GM12878 (cell line): ENCODE measurements at regions not wholly inside any gene's neighbourhood (a gene's known extent, or its start where the extent isn't known, plus 50 kb on each side); places are given as distances from the start of the nearest gene placed in this dataset.

ENCODE experiments used
- ATAC-seq: fragments of 200-7000 bp; cut with Tn5 transposase; 3 replicates; pipeline ENCODE4 v1.9.1; 2020; ENCODE audit warnings: mild to moderate bottlenecking, moderate library complexity
- BruUV-seq: library from RNA; stranded (reverse); fragments of 400-500 nt; replicated peaks from 2 replicates; lab custom pipeline; 2021; lab: Mats Ljungman, UMichigan
- CTCF ChIA-PET: fragments of 300-600 bp; sonication (Branson Sonifier 250); formaldehyde crosslinking; extraction: SDS; loops from one replicate; lab custom pipeline; 2021; ENCODE audit warnings: inconsistent platforms; lab: Yijun Ruan, JAX
- POLR2A ChIA-PET: fragments of 350-600 bp; formaldehyde crosslinking; extraction: SDS; loops from one replicate; lab custom pipeline; 2021; ENCODE audit warnings: inconsistent platforms; lab: Charles Lee
- RAD21 ChIA-PET: fragments of 300-600 bp; sonication (Branson Sonifier 250); formaldehyde crosslinking; loops from one replicate; lab custom pipeline; 2023; ENCODE audit warnings: antibody characterized with exemption; ENCODE audit not compliant: unreplicated experiment; lab: Charles Lee
- SMC1A ChIA-PET: fragments of 300-600 bp; sonication (Branson Sonifier 250); formaldehyde crosslinking; loops from one replicate; lab custom pipeline; 2023; ENCODE audit not compliant: unreplicated experiment, uncharacterized antibody; lab: Charles Lee
- DNase-seq: peaks from one replicate; pipeline ENCODE4 v3.0.0-alpha.2; 2011; ENCODE audit warnings: low read depth, low spot score
- FAIRE-seq: peaks from 3 replicates; lab custom pipeline; 2011; peaks lifted over from hg19 to GRCh38; lab: Jason Lieb, UNC
- H2AFZ ChIP-seq: 2 replicates; pipeline ENCODE4 v1.6.0; 2011; ENCODE audit warnings: low read depth, low read length, control low read depth; ENCODE audit not compliant: control insufficient read depth
- H3K27ac ChIP-seq: 2 replicates; pipeline ENCODE4 v1.5.1; 2011; ENCODE audit warnings: control low read depth; ENCODE audit not compliant: control insufficient read depth, insufficient read depth
- H3K27me3 ChIP-seq, 2 experiments: replicated peaks in 1 of 2; 2 replicates each; pipeline versions ENCODE4 v1.6.0 to v1.6.1; 2011; ENCODE audit warnings: low read length in 1 of 2; ENCODE audit not compliant: control insufficient read depth in 2 of 2, insufficient read depth in 2 of 2
- H3K36me3 ChIP-seq, 2 experiments: 2 replicates each; pipeline ENCODE4 v1.5.1; 2011; ENCODE audit warnings: low read length in 1 of 2; ENCODE audit not compliant: control insufficient read depth in 2 of 2, insufficient read depth in 2 of 2
- H3K4me1 ChIP-seq: 2 replicates; pipeline ENCODE4 v1.6.1; 2011; ENCODE audit warnings: mild to moderate bottlenecking, low read length, moderate library complexity, mixed read lengths; ENCODE audit not compliant: control insufficient read depth, insufficient read depth
- H3K4me2 ChIP-seq: 2 replicates; pipeline ENCODE4 v1.6.0; 2011; ENCODE audit warnings: control low read depth; ENCODE audit not compliant: control insufficient read depth, insufficient read depth
- H3K4me3 ChIP-seq: fragments of 200-600 bp; sonication (generic); 2 replicates; pipeline ENCODE4 v1.5.1; 2016
- H3K79me2 ChIP-seq: 2 replicates; pipeline ENCODE4 v1.6.0; 2011; ENCODE audit warnings: low read length; ENCODE audit not compliant: control insufficient read depth, insufficient read depth
- H3K9ac ChIP-seq: 2 replicates; pipeline ENCODE4 v1.8.0; 2011; ENCODE audit warnings: low read length, control low read depth, mixed read lengths; ENCODE audit not compliant: control insufficient read depth, insufficient read depth
- H3K9me3 ChIP-seq: replicated peaks from 3 replicates; pipeline ENCODE4 v1.5.1; 2011; ENCODE audit warnings: mild to moderate bottlenecking, low read length; ENCODE audit not compliant: control insufficient read depth, insufficient read depth
- H4K20me1 ChIP-seq: 2 replicates; pipeline ENCODE4 v1.6.0; 2011; ENCODE audit not compliant: control insufficient read depth, insufficient read depth
- ATF7 ChIP-seq: fragments of 450-650 bp; IDR thresholded peaks from 2 replicates; pipeline ENCODE4 v1.6.1; 2016; ENCODE audit warnings: low read depth, mild to moderate bottlenecking
- BMI1 ChIP-seq: fragments of 450-650 bp; IDR thresholded peaks from 2 replicates; pipeline ENCODE4 v1.6.1; 2016; ENCODE audit warnings: mild to moderate bottlenecking, moderate library complexity, borderline replicate concordance
- CHD4 ChIP-seq: fragments of 200-600 bp; sonication (generic); IDR thresholded peaks from 2 replicates; pipeline ENCODE4 v1.6.1; 2016; ENCODE audit warnings: mild to moderate bottlenecking
- ELK1 ChIP-seq: IDR thresholded peaks from 2 replicates; pipeline ENCODE4 v1.6.1; 2012; ENCODE audit warnings: low read depth, low read length, improper control_type of control experiment
- FOXM1 ChIP-seq: IDR thresholded peaks from 2 replicates; pipeline ENCODE4 v1.6.1; 2012; ENCODE audit warnings: low read depth, mild to moderate bottlenecking, inconsistent platforms, low read length, moderate library complexity
- IRF4 ChIP-seq: IDR thresholded peaks from 2 replicates; pipeline ENCODE4 v1.6.1; 2011; ENCODE audit warnings: low read depth, low read length
- KAT2A ChIP-seq: conservative IDR thresholded peaks from 2 replicates; pipeline ENCODE4 v1.6.1; 2011; ENCODE audit warnings: low read depth, low read length; ENCODE audit not compliant: control insufficient read depth
- MXI1 ChIP-seq: fragments of 150-350 bp; IDR thresholded peaks from 2 replicates; pipeline ENCODE4 v1.6.1; 2011; ENCODE audit warnings: low read depth, mild to moderate bottlenecking, inconsistent platforms, low read length, improper control_type of control experiment
- NRF1 ChIP-seq: conservative IDR thresholded peaks from 2 replicates; pipeline ENCODE4 v1.6.1; 2011; ENCODE audit warnings: mild to moderate bottlenecking, low read depth, low read length, improper control_type of control experiment
- SREBF2 ChIP-seq: IDR thresholded peaks from 2 replicates; pipeline ENCODE4 v1.6.1; 2012; ENCODE audit warnings: mild to moderate bottlenecking, low read length
- STAT3 ChIP-seq: IDR thresholded peaks from 2 replicates; pipeline ENCODE4 v1.6.1; 2011; ENCODE audit warnings: low read depth, low read length, improper control_type of control experiment
- YY1 ChIP-seq: IDR thresholded peaks from 2 replicates; pipeline ENCODE4 v1.6.1; 2011; ENCODE audit warnings: low read depth, mild to moderate bottlenecking, low read length
- ZBTB11 ChIP-seq: fragments of 450-650 bp; formaldehyde crosslinking; IDR thresholded peaks from 2 replicates; pipeline ENCODE4 v1.5.0; 2022; ENCODE audit warnings: mild to moderate bottlenecking, missing genetic modification characterization
- ZSCAN29 ChIP-seq: fragments of 450-650 bp; IDR thresholded peaks from 2 replicates; pipeline ENCODE4 v1.6.1; 2017; ENCODE audit warnings: mild to moderate bottlenecking, moderate library complexity
- WGBS: methylation state at CpG from one replicate; pipeline ENCODE4 v1.1.6; 2016; ENCODE audit warnings: low lambda C conversion rate; ENCODE audit not compliant: insufficient replicate concordance, insufficient coverage; ENCODE audit errors: missing lambda C conversion rate; 5-methylcytosine and 5-hydroxymethylcytosine counted together
- in situ Hi-C: fragments of 300-500 bp; cut with MboI; formaldehyde crosslinking; loops from 9 replicates; pipeline ENCODE4 v1.14.3; 2018; ENCODE audit warnings: mixed read lengths
- intact Hi-C: fragments of 100-400 bp; cut with micrococcal nuclease; formaldehyde crosslinking; loops from one replicate; pipeline ENCODE4 v1.14.2; 2022; ENCODE audit not compliant: unreplicated experiment

DNA sequence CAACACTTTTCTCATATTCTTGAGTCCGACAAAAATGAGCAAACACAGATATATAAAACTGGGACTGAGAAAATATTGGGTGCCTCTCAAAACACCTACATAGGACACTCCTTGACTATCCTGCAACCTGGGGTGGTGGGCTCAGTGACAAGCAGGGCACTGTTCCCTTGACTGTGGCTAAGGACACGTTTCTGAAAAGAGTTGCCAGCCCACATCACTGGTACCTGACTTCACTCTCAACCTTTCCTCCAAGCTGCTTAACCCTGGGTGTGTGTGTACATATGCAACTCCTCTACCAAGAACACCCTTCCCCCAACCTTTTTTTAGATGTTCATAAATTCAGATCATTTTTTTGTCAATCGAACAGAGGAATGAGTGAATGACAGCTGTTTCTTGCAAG is 148.7 kb downstream of the ACTL7B start:
- WGBS = 10% methylated on average over 3 of the region's 3 CpGs
- FAIRE-seq (no peak), ATAC-seq (no peak), DNase-seq (no peak)
- no peak overlapping the region for H3K27ac ChIP-seq
- no peak overlapping the region for H2AFZ ChIP-seq
- H3K9ac ChIP-seq = no peak overlapping the region
- H3K4me1 ChIP-seq = no peaks in the 10 kb centered on the region; the same call in 1 of the 2 replicates
- no peaks in the 10 kb centered on the region for H3K36me3 ChIP-seq
- no peak overlapping the region for H3K4me3 ChIP-seq
- BruUV-seq = no TSS peak
- intact Hi-C loops (no loop called here), in situ Hi-C loops (no loop called here)
- ChIA-PET RAD21 (no interaction called here), CTCF (no interaction called here), SMC1A (interaction anchor here (1.0 kb wide), 1 partner anchor 31 kb away, joined by 4 read pairs; no protein-coding TSS in a partner anchor), POLR2A (no interaction called here)
- no peak overlapping the region for H3K4me2 ChIP-seq
- H3K9me3 ChIP-seq = no peaks in the 10 kb centered on the region; the same call in 2 of the 3 replicates
- H3K79me2 ChIP-seq = no peaks in the 10 kb centered on the region
- no peak for TF ChIP-seq CHD4
- TF ChIP-seq YY1 = no peak
- no peak for TF ChIP-seq ATF7
- TF ChIP-seq KAT2A = no peak
- TF ChIP-seq NRF1 = no peak
- TF ChIP-seq SREBF2 = no peak
- no peak for TF ChIP-seq STAT3
- no peak for TF ChIP-seq ZBTB11 (CRISPR knock-in tag)
- no peak for TF ChIP-seq ELK1
- no peak for TF ChIP-seq IRF4
- no peak for TF ChIP-seq FOXM1
- no peak for TF ChIP-seq ZSCAN29
- TF ChIP-seq MXI1 = no peak
- no peak for TF ChIP-seq BMI1
- no peaks in the 10 kb centered on the region for H3K27me3 ChIP-seq
- no peaks in the 10 kb centered on the region for H4K20me1 ChIP-seq
